ENCODE measurements at regions not wholly inside any gene's neighbourhood (a gene's known extent, or its start where the extent isn't known, plus 50 kb on each side); places are given as distances from the start of the nearest gene placed in this dataset.

- Histone ChIP-seq H3K27ac (ENCODE audit: low read length) (no peak overlapping the region), H3K4me1 (ENCODE audit: control insufficient read depth, low read depth, low read length) (no peaks in the 10 kb centered on the region), H3K36me3 (ENCODE audit: control insufficient read depth, low read depth, low read length) (no peaks in the 10 kb centered on the region), H3K4me3 (ENCODE audit: low read length) (no peak overlapping the region), H3K9ac (ENCODE audit: low read length) (no peak overlapping the region), H3K9me3 (ENCODE audit: control insufficient read depth, low read depth, low read length) (no peaks in the 10 kb centered on the region), H3K27me3 (ENCODE audit: control insufficient read depth, insufficient read depth, low read length) (no peaks in the 10 kb centered on the region)
Observed at GRCh38 chr5:167995844-167996425, 295.5 kb upstream of the WWC1 start.

DNA sequence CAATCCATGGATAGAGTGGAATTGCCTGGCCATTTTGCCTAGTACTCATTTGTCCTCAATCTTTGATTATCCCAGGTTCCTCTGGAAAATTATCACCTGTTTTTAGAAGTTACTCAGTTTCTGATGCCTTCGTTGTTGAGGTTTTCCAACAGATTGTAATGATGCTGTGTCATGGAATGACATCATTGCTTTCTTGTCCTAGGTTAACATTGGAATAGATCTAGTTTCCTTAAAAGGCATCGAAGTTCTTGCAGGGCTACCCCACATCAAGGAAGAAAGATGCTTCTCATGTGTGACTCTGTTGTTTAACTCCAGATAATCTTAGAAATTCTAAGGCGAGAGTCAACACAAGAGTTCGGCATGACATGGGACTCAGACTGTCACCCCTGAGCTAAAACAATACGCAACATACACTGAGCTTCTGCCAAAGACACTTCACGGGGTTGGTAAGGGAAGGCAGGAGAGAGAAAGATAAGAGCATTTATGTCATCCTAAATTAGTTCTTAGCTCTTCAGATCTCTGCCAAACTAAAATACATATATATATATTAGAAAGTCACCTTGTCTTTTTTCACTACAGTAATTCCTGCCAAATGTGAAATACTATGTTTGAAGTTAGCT, 293.2 kb upstream of the WWC1 start:
- H3K9me3 ChIP-seq (ENCODE audit: control insufficient read depth, low read depth, low read length), result no peaks in the 10 kb centered on the region
- no peaks in the 10 kb centered on the region for H3K4me1 ChIP-seq (ENCODE audit: control insufficient read depth, low read depth, low read length)
- no peaks in the 10 kb centered on the region for H3K36me3 ChIP-seq (ENCODE audit: control insufficient read depth, low read depth, low read length)
- H3K27me3 ChIP-seq (ENCODE audit: control insufficient read depth, insufficient read depth, low read length), result no peaks in the 10 kb centered on the region
- H3K27ac ChIP-seq (ENCODE audit: low read length), result no peak overlapping the region
- no peak overlapping the region for H3K4me3 ChIP-seq (ENCODE audit: low read length)
- no peak overlapping the region for H3K9ac ChIP-seq (ENCODE audit: low read length)

- no peak overlapping the region for H3K27ac ChIP-seq (ENCODE audit: low read length)
- H3K4me3 ChIP-seq (ENCODE audit: low read length), result no peak overlapping the region
- H3K9ac ChIP-seq (ENCODE audit: low read length), result no peak overlapping the region
- H3K27me3 ChIP-seq (ENCODE audit: control insufficient read depth, insufficient read depth, low read length), result no peaks in the 10 kb centered on the region
- no peaks in the 10 kb centered on the region for H3K36me3 ChIP-seq (ENCODE audit: control insufficient read depth, low read depth, low read length)
- H3K9me3 ChIP-seq (ENCODE audit: control insufficient read depth, low read depth, low read length), result no peaks in the 10 kb centered on the region
- no peaks in the 10 kb centered on the region for H3K4me1 ChIP-seq (ENCODE audit: control insufficient read depth, low read depth, low read length)
Observed at GRCh38 chr5:167999182-167999581, 292.3 kb upstream of the WWC1 start.

DNA sequence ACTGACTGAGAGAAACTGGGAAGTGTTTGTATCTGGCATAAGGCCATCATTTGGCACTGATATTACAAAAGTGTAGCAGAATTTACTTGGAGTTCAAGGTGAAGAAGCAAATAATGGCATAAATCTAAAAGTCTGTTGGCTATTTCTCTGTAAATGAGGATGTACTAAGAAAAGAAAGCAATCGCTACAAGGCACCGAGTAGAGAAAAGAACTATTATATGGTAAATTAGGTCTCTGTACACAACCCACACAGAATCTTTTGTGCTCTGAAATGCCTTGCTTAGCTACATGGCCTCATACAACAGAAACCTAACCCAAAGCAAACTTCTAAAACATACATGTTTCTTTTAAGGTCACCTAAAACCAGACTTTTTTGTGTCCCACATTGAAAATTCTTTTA, 290.1 kb upstream of the WWC1 start:
- H3K9ac ChIP-seq (ENCODE audit: low read length), result no peak overlapping the region
- no peaks in the 10 kb centered on the region for H3K9me3 ChIP-seq (ENCODE audit: control insufficient read depth, low read depth, low read length)
- H3K27ac ChIP-seq (ENCODE audit: low read length), result no peak overlapping the region
- no peaks in the 10 kb centered on the region for H3K27me3 ChIP-seq (ENCODE audit: control insufficient read depth, insufficient read depth, low read length)
- H3K4me1 ChIP-seq (ENCODE audit: control insufficient read depth, low read depth, low read length), result no peaks in the 10 kb centered on the region
- no peak overlapping the region for H3K4me3 ChIP-seq (ENCODE audit: low read length)
- H3K36me3 ChIP-seq (ENCODE audit: control insufficient read depth, low read depth, low read length), result no peaks in the 10 kb centered on the region

GRCh38 chr5:168002116-168002515, 289.3 kb upstream of the WWC1 start:
- Histone ChIP-seq H3K4me3 (ENCODE audit: low read length) (no peak overlapping the region), H3K9ac (ENCODE audit: low read length) (no peak overlapping the region), H3K9me3 (ENCODE audit: control insufficient read depth, low read depth, low read length) (no peaks in the 10 kb centered on the region), H3K27me3 (ENCODE audit: control insufficient read depth, insufficient read depth, low read length) (no peaks in the 10 kb centered on the region), H3K27ac (ENCODE audit: low read length) (no peak overlapping the region), H3K4me1 (ENCODE audit: control insufficient read depth, low read depth, low read length) (no peaks in the 10 kb centered on the region), H3K36me3 (ENCODE audit: control insufficient read depth, low read depth, low read length) (no peaks in the 10 kb centered on the region)

DNA sequence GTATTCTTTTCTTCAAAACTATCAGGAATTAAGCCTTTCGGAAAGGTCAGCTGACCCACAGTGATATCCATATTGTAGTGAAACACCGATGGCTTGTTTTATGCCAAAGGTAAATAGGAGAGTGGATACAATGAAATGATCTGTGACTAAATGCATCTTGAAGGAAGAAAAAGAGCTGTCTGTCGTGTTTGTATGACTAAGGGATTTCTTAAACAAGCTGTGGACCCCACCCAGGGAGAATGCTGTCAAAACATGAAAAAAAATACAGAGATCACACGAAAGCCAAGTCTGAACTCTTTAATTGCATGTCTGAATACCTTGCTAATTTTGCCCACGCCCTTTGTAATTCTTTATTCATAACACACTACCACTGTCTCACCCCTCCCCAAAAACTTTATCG, 286.4 kb upstream of the WWC1 start:
- no peak overlapping the region for H3K9ac ChIP-seq (ENCODE audit: low read length)
- no peaks in the 10 kb centered on the region for H3K36me3 ChIP-seq (ENCODE audit: control insufficient read depth, low read depth, low read length)
- H3K4me1 ChIP-seq (ENCODE audit: control insufficient read depth, low read depth, low read length), result no peaks in the 10 kb centered on the region
- H3K27ac ChIP-seq (ENCODE audit: low read length), result no peak overlapping the region
- H3K9me3 ChIP-seq (ENCODE audit: control insufficient read depth, low read depth, low read length), result no peaks in the 10 kb centered on the region
- H3K27me3 ChIP-seq (ENCODE audit: control insufficient read depth, insufficient read depth, low read length), result no peaks in the 10 kb centered on the region
- H3K4me3 ChIP-seq (ENCODE audit: low read length), result no peak overlapping the region

DNA sequence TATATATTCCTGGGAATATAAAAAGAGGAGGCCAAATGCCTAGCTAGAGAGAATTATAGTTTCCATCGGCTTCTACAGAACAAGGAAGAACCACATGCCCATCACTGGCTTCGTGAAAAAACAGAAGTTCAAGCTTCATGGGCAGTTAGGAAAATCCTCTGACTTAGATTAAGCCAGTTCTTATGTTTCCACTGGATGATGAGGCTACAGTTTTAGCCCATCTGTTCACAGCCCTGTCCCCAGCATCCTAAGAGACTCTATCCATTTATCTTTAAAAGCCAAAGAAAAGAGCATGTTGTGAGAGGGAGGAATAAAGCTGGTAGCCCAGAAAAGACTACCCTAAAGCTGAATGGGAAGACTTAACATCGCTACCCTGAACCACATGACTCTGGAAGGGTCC, 285.5 kb upstream of the WWC1 start:
- no peaks in the 10 kb centered on the region for H3K9me3 ChIP-seq (ENCODE audit: control insufficient read depth, low read depth, low read length)
- no peak overlapping the region for H3K4me3 ChIP-seq (ENCODE audit: low read length)
- no peaks in the 10 kb centered on the region for H3K27me3 ChIP-seq (ENCODE audit: control insufficient read depth, insufficient read depth, low read length)
- no peak overlapping the region for H3K27ac ChIP-seq (ENCODE audit: low read length)
- H3K4me1 ChIP-seq (ENCODE audit: control insufficient read depth, low read depth, low read length), result no peaks in the 10 kb centered on the region
- no peak overlapping the region for H3K9ac ChIP-seq (ENCODE audit: low read length)
- no peaks in the 10 kb centered on the region for H3K36me3 ChIP-seq (ENCODE audit: control insufficient read depth, low read depth, low read length)

DNA sequence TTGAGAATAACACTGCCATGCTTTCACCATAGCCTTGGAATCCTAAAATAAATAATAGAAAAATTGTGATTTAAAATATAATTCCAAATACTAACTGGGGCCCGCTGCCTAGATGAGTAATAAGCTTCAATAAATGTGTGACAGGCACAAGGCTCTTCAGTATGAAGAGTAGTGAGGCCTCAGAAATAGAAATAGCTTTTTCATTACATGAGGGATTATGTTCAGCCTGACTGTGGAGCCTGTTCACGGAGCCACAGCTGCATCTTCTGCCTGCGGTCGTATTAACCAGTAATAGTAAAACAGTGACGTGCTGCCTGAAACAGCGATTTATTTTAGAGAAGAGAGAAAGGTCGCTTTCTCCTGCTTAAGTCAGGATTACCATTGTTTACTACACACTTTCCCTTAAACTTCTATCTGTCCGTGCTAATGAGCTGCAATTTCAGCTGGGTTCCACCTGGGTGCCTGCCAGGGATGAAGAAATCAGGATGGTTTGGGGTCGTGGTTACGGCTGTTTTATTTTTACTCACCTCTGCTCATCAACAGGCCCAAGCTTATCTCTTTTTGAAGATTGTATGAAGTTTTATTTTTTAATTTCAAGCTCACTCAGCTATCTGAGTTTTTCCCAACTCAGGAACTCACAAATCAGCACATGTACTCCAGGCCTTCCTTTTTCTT, 284.9 kb upstream of the WWC1 start:
- no peak overlapping the region for H3K4me3 ChIP-seq (ENCODE audit: low read length)
- H3K27ac ChIP-seq (ENCODE audit: low read length), result no peak overlapping the region
- H3K36me3 ChIP-seq (ENCODE audit: control insufficient read depth, low read depth, low read length), result no peaks in the 10 kb centered on the region
- H3K4me1 ChIP-seq (ENCODE audit: control insufficient read depth, low read depth, low read length), result no peaks in the 10 kb centered on the region
- no peak overlapping the region for H3K9ac ChIP-seq (ENCODE audit: low read length)
- H3K27me3 ChIP-seq (ENCODE audit: control insufficient read depth, insufficient read depth, low read length), result no peaks in the 10 kb centered on the region
- no peaks in the 10 kb centered on the region for H3K9me3 ChIP-seq (ENCODE audit: control insufficient read depth, low read depth, low read length)

- Histone ChIP-seq H3K36me3 (ENCODE audit: control insufficient read depth, low read depth, low read length) (no peaks in the 10 kb centered on the region), H3K9me3 (ENCODE audit: control insufficient read depth, low read depth, low read length) (no peaks in the 10 kb centered on the region), H3K9ac (ENCODE audit: low read length) (no peak overlapping the region), H3K4me1 (ENCODE audit: control insufficient read depth, low read depth, low read length) (no peaks in the 10 kb centered on the region), H3K27me3 (ENCODE audit: control insufficient read depth, insufficient read depth, low read length) (no peaks in the 10 kb centered on the region), H3K4me3 (ENCODE audit: low read length) (no peak overlapping the region), H3K27ac (ENCODE audit: low read length) (no peak overlapping the region)
Observed at GRCh38 chr5:168007286-168007685, 284.2 kb upstream of the WWC1 start.

- H3K4me3 ChIP-seq (ENCODE audit: low read length), result no peak overlapping the region
- no peaks in the 10 kb centered on the region for H3K4me1 ChIP-seq (ENCODE audit: control insufficient read depth, low read depth, low read length)
Observed at GRCh38 chr5:168008555-168008954, 282.9 kb upstream of the WWC1 start.

GRCh38 chr5:168011096-168011495, 280.3 kb upstream of the WWC1 start:
- Histone ChIP-seq H3K27me3 (ENCODE audit: control insufficient read depth, insufficient read depth, low read length) (no peaks in the 10 kb centered on the region), H3K4me3 (ENCODE audit: low read length) (no peak overlapping the region), H3K27ac (ENCODE audit: low read length) (no peak overlapping the region), H3K9ac (ENCODE audit: low read length) (no peak overlapping the region), H3K36me3 (ENCODE audit: control insufficient read depth, low read depth, low read length) (no peaks in the 10 kb centered on the region), H3K9me3 (ENCODE audit: control insufficient read depth, low read depth, low read length) (no peaks in the 10 kb centered on the region), H3K4me1 (ENCODE audit: control insufficient read depth, low read depth, low read length) (no peaks in the 10 kb centered on the region)

More at GRCh38 chr5:168008555-168008954, 282.9 kb upstream of the WWC1 start:
- Histone ChIP-seq H3K9ac (ENCODE audit: low read length) (no peak overlapping the region), H3K9me3 (ENCODE audit: control insufficient read depth, low read depth, low read length) (no peaks in the 10 kb centered on the region), H3K36me3 (ENCODE audit: control insufficient read depth, low read depth, low read length) (no peaks in the 10 kb centered on the region), H3K27me3 (ENCODE audit: control insufficient read depth, insufficient read depth, low read length) (no peaks in the 10 kb centered on the region), H3K27ac (ENCODE audit: low read length) (no peak overlapping the region)

GRCh38 chr5:168012006-168012405, 279.4 kb upstream of the WWC1 start:
- Histone ChIP-seq H3K9ac (ENCODE audit: low read length) (no peak overlapping the region), H3K36me3 (ENCODE audit: control insufficient read depth, low read depth, low read length) (no peaks in the 10 kb centered on the region)

More at GRCh38 chr5:168012006-168012405, 279.4 kb upstream of the WWC1 start:
- Histone ChIP-seq H3K9me3 (ENCODE audit: control insufficient read depth, low read depth, low read length) (no peaks in the 10 kb centered on the region), H3K27me3 (ENCODE audit: control insufficient read depth, insufficient read depth, low read length) (no peaks in the 10 kb centered on the region), H3K4me1 (ENCODE audit: control insufficient read depth, low read depth, low read length) (no peaks in the 10 kb centered on the region), H3K4me3 (ENCODE audit: low read length) (no peak overlapping the region), H3K27ac (ENCODE audit: low read length) (no peak overlapping the region)
